Astrocyte (in vitro differentiated cells and primary cell): ENCODE measurements at regions not wholly inside any gene's neighbourhood (a gene's known extent, or its start where the extent isn't known, plus 50 kb on each side); places are given as distances from the start of the nearest gene placed in this dataset.

Experiments used
- EZH2 ChIP-seq: IDR thresholded peaks from 2 replicates; pipeline ENCODE4 v1.6.1; 2012; ENCODE audit warnings: mild to moderate bottlenecking, low read length, inconsistent platforms; ENCODE audit not compliant: insufficient read depth
- TF ChIP-seq, protein P1 (sequence below): IDR thresholded peaks from 2 replicates; pipeline ENCODE4 v1.5.1; 2011; ENCODE audit warnings: low read depth, mild to moderate bottlenecking, inconsistent platforms, low read length, moderate library complexity; ENCODE audit not compliant: insufficient read depth

GRCh38 chrX:140317462-140317861 is 187.4 kb downstream of the SOX3 start:
- TF ChIP-seq, protein P1, sequence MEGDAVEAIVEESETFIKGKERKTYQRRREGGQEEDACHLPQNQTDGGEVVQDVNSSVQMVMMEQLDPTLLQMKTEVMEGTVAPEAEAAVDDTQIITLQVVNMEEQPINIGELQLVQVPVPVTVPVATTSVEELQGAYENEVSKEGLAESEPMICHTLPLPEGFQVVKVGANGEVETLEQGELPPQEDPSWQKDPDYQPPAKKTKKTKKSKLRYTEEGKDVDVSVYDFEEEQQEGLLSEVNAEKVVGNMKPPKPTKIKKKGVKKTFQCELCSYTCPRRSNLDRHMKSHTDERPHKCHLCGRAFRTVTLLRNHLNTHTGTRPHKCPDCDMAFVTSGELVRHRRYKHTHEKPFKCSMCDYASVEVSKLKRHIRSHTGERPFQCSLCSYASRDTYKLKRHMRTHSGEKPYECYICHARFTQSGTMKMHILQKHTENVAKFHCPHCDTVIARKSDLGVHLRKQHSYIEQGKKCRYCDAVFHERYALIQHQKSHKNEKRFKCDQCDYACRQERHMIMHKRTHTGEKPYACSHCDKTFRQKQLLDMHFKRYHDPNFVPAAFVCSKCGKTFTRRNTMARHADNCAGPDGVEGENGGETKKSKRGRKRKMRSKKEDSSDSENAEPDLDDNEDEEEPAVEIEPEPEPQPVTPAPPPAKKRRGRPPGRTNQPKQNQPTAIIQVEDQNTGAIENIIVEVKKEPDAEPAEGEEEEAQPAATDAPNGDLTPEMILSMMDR, result no peak
- no peak for TF ChIP-seq EZH2
